Endodermal cell (in vitro differentiated cells): ENCODE measurements at regions not wholly inside any gene's neighbourhood (a gene's known extent, or its start where the extent isn't known, plus 50 kb on each side); places are given as distances from the start of the nearest gene placed in this dataset.
A peak's percentile ranks its signal among the peaks of the same experiment; 100 is the strongest.

ENCODE experiments used
- DNase-seq: peaks from one replicate; pipeline ENCODE4 v3.0.0-alpha.2; 2017
- H3K27ac ChIP-seq: 2 replicates; pipeline ENCODE4 v1.5.1; 2013; ENCODE audit warnings: mild to moderate bottlenecking, low read depth, low read length, moderate library complexity
- H3K27me3 ChIP-seq: 2 replicates; pipeline ENCODE4 v1.6.1; 2013; ENCODE audit warnings: mild to moderate bottlenecking, low read length, moderate library complexity; ENCODE audit not compliant: insufficient read depth, control insufficient read depth, poor library complexity, severe bottlenecking
- H3K36me3 ChIP-seq: 2 replicates; pipeline ENCODE4 v1.7.0; 2013; ENCODE audit warnings: mild to moderate bottlenecking, low read length, moderate library complexity; ENCODE audit not compliant: control insufficient read depth, insufficient read depth
- H3K4me1 ChIP-seq: one replicate; pipeline ENCODE4 v1.7.0; 2013; ENCODE audit warnings: low read length; ENCODE audit not compliant: control insufficient read depth, insufficient read depth
- H3K4me3 ChIP-seq: 2 replicates; pipeline ENCODE4 v1.5.1; 2013; ENCODE audit warnings: mild to moderate bottlenecking, low read length, moderate library complexity
- H3K9ac ChIP-seq: 2 replicates; pipeline ENCODE4 v1.6.1; 2013; ENCODE audit warnings: mild to moderate bottlenecking, low read length, moderate library complexity; ENCODE audit not compliant: poor library complexity, severe bottlenecking; ENCODE audit errors: extremely low read depth
- H3K9me3 ChIP-seq: 2 replicates; pipeline ENCODE4 v1.6.1; 2013; ENCODE audit warnings: mild to moderate bottlenecking, low read length, moderate library complexity; ENCODE audit not compliant: control insufficient read depth
- H3K27ac Mint-ChIP-seq: 2 replicates; pipeline ENCODE4 v1.8.0; 2020; ENCODE audit warnings: mixed read lengths
- H3K27me3 Mint-ChIP-seq: 2 replicates; pipeline ENCODE4 v1.8.0; 2021; ENCODE audit warnings: mild to moderate bottlenecking, mixed read lengths; ENCODE audit not compliant: insufficient read depth
- H3K36me3 Mint-ChIP-seq: 2 replicates; pipeline ENCODE4 v1.8.0; 2020; ENCODE audit warnings: low read depth, mixed read lengths
- H3K4me1 Mint-ChIP-seq: 2 replicates; pipeline ENCODE4 v1.8.0; 2020; ENCODE audit warnings: mixed read lengths
- H3K4me3 Mint-ChIP-seq: 2 replicates; pipeline ENCODE4 v1.8.0; 2020; ENCODE audit warnings: mild to moderate bottlenecking, moderate library complexity, mixed read lengths
- H3K9me3 Mint-ChIP-seq: 2 replicates; pipeline ENCODE4 v1.8.0; 2020; ENCODE audit warnings: mild to moderate bottlenecking, mixed read lengths
- WGBS, 2 experiments: methylation state at CpG; one replicate each; pipeline versions ENCODE4 v1.1.5 to v1.1.7; 2013; ENCODE audit warnings: missing lambda C conversion rate in 2 of 2, mixed read lengths in 1 of 2; ENCODE audit not compliant: insufficient coverage in 1 of 2, insufficient read length in 1 of 2; 5-methylcytosine and 5-hydroxymethylcytosine counted together
- TF ChIP-seq, protein P1 (sequence below): fragments of 200-600 bp; sonication (generic); conservative IDR thresholded peaks from 2 replicates; pipeline ENCODE4 v1.5.0; 2021; ENCODE audit warnings: antibody characterized with exemption, mild to moderate bottlenecking

DNA sequence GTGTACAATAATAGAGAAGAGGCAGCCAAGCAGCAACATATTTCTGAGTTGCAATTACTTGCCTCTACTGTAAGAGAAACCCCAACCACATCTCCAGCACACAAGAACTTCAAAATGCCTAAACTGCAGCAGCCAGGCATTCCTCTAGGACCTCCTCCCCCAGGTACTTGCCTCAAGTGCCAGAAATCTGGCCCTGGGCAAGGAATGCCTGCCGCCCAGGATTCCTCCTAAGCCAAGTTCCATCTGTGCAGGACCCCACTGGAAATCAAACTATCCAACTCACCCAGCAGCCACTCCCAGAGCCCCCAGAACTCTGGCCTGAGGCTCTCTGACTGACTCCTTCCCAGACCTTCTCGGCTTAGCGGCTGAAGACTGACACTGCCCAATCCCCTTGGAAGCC lies 336.8 kb upstream of the RGMB start:
- H3K36me3 ChIP-seq, result peaks cover 12% of the 10 kb centered on the region
- Mint-ChIP-seq H3K4me3 (no peak overlapping the region), H3K9me3 (no peaks in the 10 kb centered on the region), H3K4me1 (peaks cover 7% of the 10 kb centered on the region), H3K36me3 (peaks cover 11% of the 10 kb centered on the region), H3K27me3 (no peaks in the 10 kb centered on the region), H3K27ac (no peak overlapping the region)
- H3K4me3 ChIP-seq, result no peak overlapping the region
- DNase-seq, result no peak
- TF ChIP-seq, protein P1, sequence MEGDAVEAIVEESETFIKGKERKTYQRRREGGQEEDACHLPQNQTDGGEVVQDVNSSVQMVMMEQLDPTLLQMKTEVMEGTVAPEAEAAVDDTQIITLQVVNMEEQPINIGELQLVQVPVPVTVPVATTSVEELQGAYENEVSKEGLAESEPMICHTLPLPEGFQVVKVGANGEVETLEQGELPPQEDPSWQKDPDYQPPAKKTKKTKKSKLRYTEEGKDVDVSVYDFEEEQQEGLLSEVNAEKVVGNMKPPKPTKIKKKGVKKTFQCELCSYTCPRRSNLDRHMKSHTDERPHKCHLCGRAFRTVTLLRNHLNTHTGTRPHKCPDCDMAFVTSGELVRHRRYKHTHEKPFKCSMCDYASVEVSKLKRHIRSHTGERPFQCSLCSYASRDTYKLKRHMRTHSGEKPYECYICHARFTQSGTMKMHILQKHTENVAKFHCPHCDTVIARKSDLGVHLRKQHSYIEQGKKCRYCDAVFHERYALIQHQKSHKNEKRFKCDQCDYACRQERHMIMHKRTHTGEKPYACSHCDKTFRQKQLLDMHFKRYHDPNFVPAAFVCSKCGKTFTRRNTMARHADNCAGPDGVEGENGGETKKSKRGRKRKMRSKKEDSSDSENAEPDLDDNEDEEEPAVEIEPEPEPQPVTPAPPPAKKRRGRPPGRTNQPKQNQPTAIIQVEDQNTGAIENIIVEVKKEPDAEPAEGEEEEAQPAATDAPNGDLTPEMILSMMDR, result no peak
- H3K9ac ChIP-seq, result no peak overlapping the region
- peaks cover 56% of the 10 kb centered on the region for H3K9me3 ChIP-seq
- H3K27me3 ChIP-seq, result no peaks in the 10 kb centered on the region
- H3K4me1 ChIP-seq, result no peaks in the 10 kb centered on the region
- 86 to 96% methylated on average over 2 to 3 of the region's 3 CpGs for WGBS, 2 experiments
- H3K27ac ChIP-seq, result no peak overlapping the region

DNA sequence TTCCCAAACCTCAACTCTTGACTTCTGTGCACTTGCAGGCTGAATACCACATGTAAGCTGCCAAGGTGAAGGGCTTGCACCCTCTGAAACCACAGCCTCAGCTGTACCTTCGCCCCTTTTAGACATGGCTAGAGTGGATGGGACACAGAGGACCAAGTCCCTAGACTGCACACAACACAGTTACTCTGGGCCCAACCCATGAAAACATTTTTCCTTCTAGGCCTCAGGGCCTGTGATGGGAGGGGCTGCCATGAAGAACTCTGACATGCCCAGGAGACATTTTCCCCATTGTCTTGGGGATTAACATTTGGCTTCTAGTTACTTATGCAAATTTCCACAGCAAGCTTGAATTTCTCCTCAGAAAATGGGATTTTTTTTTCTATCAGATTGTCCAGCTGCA lies 331.0 kb upstream of the RGMB start:
- H3K4me3 ChIP-seq, result peak overlapping the region; percentile 62
- 92% methylated on average over 1 of the region's 1 CpG; no CpG with 5 or more reads in 1 of the 2 experiments for WGBS, 2 experiments
- TF ChIP-seq, protein P1, result no peak
- Mint-ChIP-seq H3K4me3 (no peak overlapping the region), H3K27ac (no peak overlapping the region), H3K36me3 (peaks cover 42% of the 10 kb centered on the region), H3K27me3 (no peaks in the 10 kb centered on the region), H3K4me1 (no peaks in the 10 kb centered on the region), H3K9me3 (no peaks in the 10 kb centered on the region)
- peaks cover 80% of the 10 kb centered on the region for H3K9me3 ChIP-seq
- H3K27me3 ChIP-seq, result no peaks in the 10 kb centered on the region
- H3K36me3 ChIP-seq, result peaks cover 37% of the 10 kb centered on the region
- H3K4me1 ChIP-seq, result no peaks in the 10 kb centered on the region
- DNase-seq, result no peak
- H3K27ac ChIP-seq, result no peak overlapping the region
- H3K9ac ChIP-seq, result no peak overlapping the region

- no peaks in the 10 kb centered on the region for H3K9me3 Mint-ChIP-seq
- DNase-seq, result no peak
- H3K4me3 Mint-ChIP-seq, result no peak overlapping the region
- H3K27me3 ChIP-seq, result no peaks in the 10 kb centered on the region
- H3K27me3 Mint-ChIP-seq, result no peaks in the 10 kb centered on the region
- H3K9me3 ChIP-seq, result peaks cover 68% of the 10 kb centered on the region
- TF ChIP-seq, protein P1, result no peak
- no peak overlapping the region for H3K9ac ChIP-seq
- peaks cover 42% of the 10 kb centered on the region for H3K36me3 Mint-ChIP-seq
- peaks cover 4% of the 10 kb centered on the region for H3K4me1 Mint-ChIP-seq
- no peak overlapping the region for H3K27ac ChIP-seq
- H3K4me3 ChIP-seq, result peak overlapping the region; percentile 60
- H3K27ac Mint-ChIP-seq, result no peak overlapping the region
- WGBS, 2 experiments, result 91 to 100% methylated on average over 1 of the region's 1 CpG
- no peaks in the 10 kb centered on the region for H3K4me1 ChIP-seq
- peaks cover 33% of the 10 kb centered on the region for H3K36me3 ChIP-seq
Observed at GRCh38 chr5:98443881-98444280, 329.6 kb upstream of the RGMB start.
